HCT116 (cell line): ENCODE measurements at regions not wholly inside any gene's neighbourhood (a gene's known extent, or its start where the extent isn't known, plus 50 kb on each side); places are given as distances from the start of the nearest gene placed in this dataset.

ENCODE experiments used
- ATAC-seq: fragments of 200-7000 bp; cut with Tn5 transposase; 2 replicates; pipeline ENCODE4 v1.9.1; 2020; ENCODE audit warnings: mild to moderate bottlenecking, moderate library complexity
- BruUV-seq: library from RNA; stranded (reverse); fragments of 400-500 nt; replicated peaks from 2 replicates; lab custom pipeline; 2021; lab: Mats Ljungman, UMichigan
- CTCF ChIA-PET: fragments of 300-600 bp; sonication (Branson Sonifier 250); formaldehyde crosslinking; loops from one replicate; lab custom pipeline; 2021; ENCODE audit warnings: antibody characterized with exemption; lab: Charles Lee
- POLR2A ChIA-PET: fragments of 300-600, 350-600 bp; sonication (Branson Sonifier 250); formaldehyde crosslinking; loops from one replicate; lab custom pipeline; 2021; ENCODE audit warnings: antibody characterized with exemption; lab: Charles Lee
- RAD21 ChIA-PET, 2 experiments: fragments of 300-600 bp; sonication (Branson Sonifier 250); formaldehyde crosslinking; loops; one replicate each; lab custom pipeline; 2023; ENCODE audit warnings: low total read pairs in 2 of 2; ENCODE audit not compliant: uncharacterized antibody in 2 of 2, unreplicated experiment in 2 of 2, low non-redundant PET in 1 of 2; lab: Charles Lee
- DNase-seq: peaks from one replicate; pipeline ENCODE4 v3.0.0-alpha.2; 2010; ENCODE audit warnings: low read depth, low spot score
- H2AFZ ChIP-seq: fragments of 200-600 bp; shearing (Covaris generic), sonication (generic); 2 replicates; pipeline ENCODE4 v1.6.1; 2017; ENCODE audit warnings: low read depth, mixed run types, mixed read lengths, antibody characterized with exemption, low read length; ENCODE audit not compliant: poor library complexity, severe bottlenecking
- H3K27ac ChIP-seq: 2 replicates; pipeline ENCODE4 v1.5.1; 2012; ENCODE audit warnings: low read depth, low read length
- H3K27me3 ChIP-seq: fragments of 200-600 bp; sonication (generic); 2 replicates; pipeline ENCODE4 v1.6.1; 2016; ENCODE audit warnings: mixed run types, low read length, mixed read lengths; ENCODE audit not compliant: insufficient read depth
- H3K36me3 ChIP-seq, 2 experiments: fragments of 200-500 bp in 1 of 2; fragments of 200-600 bp in 1 of 2; sonication (Bioruptor generic) in 1 of 2; sonication (generic) in 1 of 2; 2 replicates each; pipeline versions ENCODE4 v1.5.1 to v1.6.1; 2014 to 2016; ENCODE audit warnings: low read length in 2 of 2, inconsistent platforms in 1 of 2, mixed read lengths in 1 of 2, mixed run types in 1 of 2; ENCODE audit not compliant: insufficient read depth in 2 of 2, control insufficient read depth in 1 of 2
- H3K4me1 ChIP-seq, 2 experiments: fragments of 200-600 bp in 1 of 2; sonication (generic) in 1 of 2; 2 replicates each; pipeline versions ENCODE4 v1.5.1 to v1.6.1; 2012 to 2017; ENCODE audit warnings: low read length in 2 of 2, inconsistent platforms in 1 of 2, mild to moderate bottlenecking in 1 of 2, mixed read lengths in 1 of 2, mixed run types in 1 of 2, moderate library complexity in 1 of 2; ENCODE audit not compliant: insufficient read depth in 2 of 2, control insufficient read depth in 1 of 2
- H3K4me2 ChIP-seq: fragments of 200-600 bp; sonication (generic); 2 replicates; pipeline ENCODE4 v1.6.1; 2017; ENCODE audit warnings: mixed run types, low read length, mixed read lengths
- H3K4me3 ChIP-seq, 2 experiments: fragments of 200-600 bp in 1 of 2; sonication (generic) in 1 of 2; replicated peaks in 1 of 2; 2 replicates each; pipeline ENCODE4 v1.5.1; 2011 to 2016; ENCODE audit warnings: low read length in 2 of 2, control low read depth in 1 of 2, low read depth in 1 of 2, mild to moderate bottlenecking in 1 of 2, mixed read lengths in 1 of 2, mixed run types in 1 of 2
- H3K79me2 ChIP-seq: fragments of 200-600 bp; sonication (generic); 2 replicates; pipeline ENCODE4 v1.6.1; 2017; ENCODE audit warnings: mild to moderate bottlenecking, mixed run types, low read length, moderate library complexity, mixed read lengths; ENCODE audit not compliant: insufficient read depth
- H3K9ac ChIP-seq: fragments of 200-600 bp; sonication (generic); 2 replicates; pipeline ENCODE4 v1.6.1; 2016; ENCODE audit warnings: low read length, mixed read lengths
- H3K9me2 ChIP-seq: fragments of 200-600 bp; sonication (generic), shearing (Covaris generic); 2 replicates; pipeline ENCODE4 v1.6.1; 2017; ENCODE audit warnings: mixed run types, mild to moderate bottlenecking, moderate library complexity; ENCODE audit not compliant: insufficient read depth
- H3K9me3 ChIP-seq, 2 experiments: fragments of 200-500 bp in 1 of 2; fragments of 200-600 bp in 1 of 2; sonication (Bioruptor generic) in 1 of 2; sonication (generic) in 1 of 2; 2 replicates each; pipeline ENCODE4 v1.6.1; 2014 to 2017; ENCODE audit warnings: low read length in 2 of 2, mixed read lengths in 2 of 2, inconsistent platforms in 1 of 2, low read depth in 1 of 2, mild to moderate bottlenecking in 1 of 2, mixed run types in 1 of 2, moderate library complexity in 1 of 2; ENCODE audit not compliant: control insufficient read depth in 1 of 2, insufficient read depth in 1 of 2
- H4K20me1 ChIP-seq: fragments of 200-600 bp; sonication (generic), shearing (Covaris generic); 2 replicates; pipeline ENCODE4 v1.6.1; 2017; ENCODE audit warnings: mixed run types, mild to moderate bottlenecking, moderate library complexity; ENCODE audit not compliant: insufficient read depth
- EGR1 ChIP-seq: IDR thresholded peaks from 2 replicates; pipeline ENCODE4 v1.6.1; 2012; ENCODE audit warnings: low read depth
- ELF1 ChIP-seq: IDR thresholded peaks from 2 replicates; pipeline ENCODE4 v1.6.1; 2012; ENCODE audit warnings: low read depth, borderline replicate concordance
- FOSL1 ChIP-seq: IDR thresholded peaks from 2 replicates; pipeline ENCODE4 v1.6.1; 2012; ENCODE audit warnings: low read depth
- MAX ChIP-seq: IDR thresholded peaks from 2 replicates; pipeline ENCODE4 v1.6.1; 2012
- POLR2A ChIP-seq: IDR thresholded peaks from 2 replicates; pipeline ENCODE4 v1.7.0; 2011; ENCODE audit warnings: borderline replicate concordance; ENCODE audit not compliant: insufficient read depth, insufficient read length; ENCODE audit errors: extremely low read depth
- POLR2AphosphoS5 ChIP-seq: IDR thresholded peaks from 2 replicates; pipeline ENCODE4 v1.6.1; 2011; ENCODE audit warnings: mild to moderate bottlenecking, low read depth, low read length, moderate library complexity
- REST ChIP-seq: IDR thresholded peaks from 2 replicates; pipeline ENCODE4 v1.6.1; 2012; ENCODE audit warnings: low read depth
- SP1 ChIP-seq: IDR thresholded peaks from 2 replicates; pipeline ENCODE4 v1.6.1; 2012; ENCODE audit warnings: low read depth
- SRF ChIP-seq: IDR thresholded peaks from 2 replicates; pipeline ENCODE4 v1.6.1; 2012; ENCODE audit warnings: low read depth
- TCF7L2 ChIP-seq: IDR thresholded peaks from 2 replicates; pipeline ENCODE4 v1.7.0; 2011; ENCODE audit warnings: borderline replicate concordance, inconsistent platforms; ENCODE audit not compliant: insufficient read depth, insufficient read length; ENCODE audit errors: extremely low read depth
- YY1 ChIP-seq: IDR thresholded peaks from 2 replicates; pipeline ENCODE4 v1.6.1; 2011; ENCODE audit warnings: low read length, low read depth, moderate library complexity, mild to moderate bottlenecking; ENCODE audit not compliant: insufficient replicate concordance; ENCODE audit errors: extremely low read depth
- ZBTB33 ChIP-seq: IDR thresholded peaks from 2 replicates; pipeline ENCODE4 v1.6.1; 2011; ENCODE audit warnings: mild to moderate bottlenecking, low read length, moderate library complexity; ENCODE audit not compliant: insufficient replicate concordance; ENCODE audit errors: extremely low read depth
- ZFX ChIP-seq: fragments of 450-650 bp; IDR thresholded peaks from 2 replicates; pipeline ENCODE4 v1.6.1; 2017
- ZNF274 ChIP-seq: fragments of 200-500 bp; sonication (Bioruptor generic); IDR thresholded peaks from 2 replicates; pipeline ENCODE4 v1.6.1; 2014; ENCODE audit warnings: mild to moderate bottlenecking, low read depth, low read length, inconsistent platforms
- intact Hi-C: fragments of 100-400 bp; cut with micrococcal nuclease; formaldehyde crosslinking; loops from 2 replicates; pipeline ENCODE4 v1.10.0; 2022

- TF ChIP-seq ZNF274 (no peak), ZBTB33 (no peak)
Measured at GRCh38 chr11:92349486-92350156, 125.0 kb downstream of the FAT3 start (continued).

GRCh38 chr11:92357344-92357743 lies 132.7 kb downstream of the FAT3 start:
- BruUV-seq, result no TSS peak
- TF ChIP-seq EGR1 (no peak), FOSL1 (no peak), SRF (no peak), YY1 (no peak), REST (no peak), POLR2A (no peak), ELF1 (no peak), TCF7L2 (no peak), MAX (no peak), SP1 (no peak), ZFX (no peak), POLR2AphosphoS5 (no peak)
- intact Hi-C loops, result no loop called here
- no peak overlapping the region for H3K4me2 ChIP-seq
- H4K20me1 ChIP-seq, result no peaks in the 10 kb centered on the region
- CTCF ChIA-PET, result no interaction called here
- POLR2A ChIA-PET, result no interaction called here
- no peaks in the 10 kb centered on the region for H3K4me1 ChIP-seq
- H3K36me3 ChIP-seq, result no peaks in the 10 kb centered on the region
- RAD21 ChIA-PET, result no interaction called here
- no peak overlapping the region for H3K27ac ChIP-seq
- no peaks in the 10 kb centered on the region for H3K9me2 ChIP-seq
- H3K27me3 ChIP-seq, result no peaks in the 10 kb centered on the region
- peaks cover 3 to 5% of the 10 kb centered on the region in 2 experiments; a peak in 2 of 4 replicates for H3K9me3 ChIP-seq
- H3K9ac ChIP-seq, result no peak overlapping the region
- H2AFZ ChIP-seq, result no peak overlapping the region
- no peak overlapping the region for H3K4me3 ChIP-seq
- ATAC-seq, result no peak
- DNase-seq, result no peak
- H3K79me2 ChIP-seq, result no peaks in the 10 kb centered on the region
